Gastroesophageal sphincter (tissue), 3 donors: ENCODE measurements at regions not wholly inside any gene's neighbourhood (a gene's known extent, or its start where the extent isn't known, plus 50 kb on each side); places are given as distances from the start of the nearest gene placed in this dataset.

ENCODE experiments used
- CTCF ChIP-seq, 4 experiments: fragments of 200-600 bp in 2 of 4; fragments of 450-650 bp in 2 of 4; sonication (generic) in 1 of 4; IDR thresholded peaks; one replicate each; pipeline ENCODE4 v1.5.1; 2017 to 2019; ENCODE audit warnings: antibody characterized with exemption in 4 of 4, mild to moderate bottlenecking in 2 of 4, moderate library complexity in 2 of 4
- POLR2A ChIP-seq, 2 donors: fragments of 450-650 bp; IDR thresholded peaks; one replicate each; pipeline ENCODE4 v1.6.1; 2017; ENCODE audit warnings: antibody characterized with exemption in 2 of 2, mild to moderate bottlenecking in 2 of 2, moderate library complexity in 1 of 2

- TF ChIP-seq POLR2A (IDR thresholded peaks at IDR 0.05) (no peak), CTCF (IDR thresholded peaks at IDR 0.05) (no peak)
Measured at GRCh38 chr12:66945189-66945817, 266.4 kb upstream of the GRIP1 start.
